NCI-H526 (cell line): ENCODE measurements at regions not wholly inside any gene's neighbourhood (a gene's known extent, or its start where the extent isn't known, plus 50 kb on each side); places are given as distances from the start of the nearest gene placed in this dataset.

ENCODE experiments used
- DNase-seq, 2 experiments: peaks; one replicate each; lab custom pipeline; 2025; lab: John Stamatoyannopoulos, UW

GRCh38 chr14:101026341-101026740, 122.8 kb upstream of the RTL1 start:
- DNase-seq, result no peak

- no peak for DNase-seq
These were observed 123.8 kb upstream of the RTL1 start for GRCh38 chr14:101027291-101027690.

GRCh38 chr14:101027966-101028365, 124.4 kb upstream of the RTL1 start:
- no peak for DNase-seq

- DNase-seq, result no peak
These were observed 125.6 kb upstream of the RTL1 start for GRCh38 chr14:101028971-101029667.

- no peak for DNase-seq
These were observed 126.3 kb upstream of the RTL1 start for GRCh38 chr14:101029668-101030290.

GRCh38 chr14:101030586-101030985, 127.1 kb upstream of the RTL1 start:
- no peak for DNase-seq

- DNase-seq, result no peak
These were observed 127.7 kb upstream of the RTL1 start for GRCh38 chr14:101031186-101031585.

- DNase-seq, result no peak
These were observed 128.2 kb upstream of the RTL1 start for GRCh38 chr14:101031721-101032120.

- no peak for DNase-seq
These were observed 128.9 kb upstream of the RTL1 start for GRCh38 chr14:101032433-101032832.

- no peak for DNase-seq
These were observed 129.5 kb upstream of the RTL1 start for GRCh38 chr14:101033006-101033405.

- DNase-seq, result no peak
These were observed 130.1 kb upstream of the RTL1 start for GRCh38 chr14:101033446-101034165.

GRCh38 chr14:101034986-101035385, 131.5 kb upstream of the RTL1 start:
- no peak for DNase-seq

- no peak for DNase-seq
These were observed 132.1 kb upstream of the RTL1 start for GRCh38 chr14:101035466-101036225.

GRCh38 chr14:101037021-101037817, 133.7 kb upstream of the RTL1 start:
- DNase-seq, result no peak

- no peak for DNase-seq
These were observed 135.7 kb upstream of the RTL1 start for GRCh38 chr14:101039031-101039754.

GRCh38 chr14:101039755-101040138, 136.2 kb upstream of the RTL1 start:
- no peak for DNase-seq

- DNase-seq, result no peak
These were observed 137.3 kb upstream of the RTL1 start for GRCh38 chr14:101040538-101041442.

GRCh38 chr14:101043891-101044290, 140.4 kb upstream of the RTL1 start:
- no peak for DNase-seq

- DNase-seq, result no peak
These were observed 141.2 kb upstream of the RTL1 start for GRCh38 chr14:101044741-101045140.

- DNase-seq, result no peak
These were observed 142.0 kb upstream of the RTL1 start for GRCh38 chr14:101045511-101045910.
